K562 (cell line): ENCODE measurements at regions not wholly inside any gene's neighbourhood (a gene's known extent, or its start where the extent isn't known, plus 50 kb on each side); places are given as distances from the start of the nearest gene placed in this dataset.

Source experiments
- ATAC-seq: fragments of 200-7000 bp; cut with Tn5 transposase; 3 replicates; pipeline ENCODE4 v1.9.1; 2020; ENCODE audit warnings: moderate library complexity
- BruUV-seq: library from RNA; stranded (reverse); fragments of 400-500 nt; replicated peaks from 2 replicates; lab custom pipeline; 2021; lab: Mats Ljungman, UMichigan
- CTCF ChIA-PET: fragments of 300-600 bp; formaldehyde crosslinking; extraction: SDS; loops from one replicate; lab custom pipeline; 2021; ENCODE audit warnings: low intra/inter-chr PET ratio; lab: Yijun Ruan, JAX
- POLR2A ChIA-PET: fragments of 300-600, 350-650 bp; sonication (Branson Sonifier 250); formaldehyde crosslinking; extraction: SDS; loops from one replicate; lab custom pipeline; 2021; ENCODE audit warnings: antibody characterized with exemption, inconsistent platforms; lab: Yijun Ruan, JAX
- DNase-seq, 4 experiments: peaks; one replicate each; pipeline versions ENCODE4 v3.0.0 to v3.0.0-alpha.2; 2011 to 2018; ENCODE audit warnings: low spot score in 3 of 4, mixed read lengths in 3 of 4; ENCODE audit errors: extremely low read depth in 1 of 4
- FAIRE-seq: peaks from 2 replicates; lab custom pipeline; 2011; peaks lifted over from hg19 to GRCh38; lab: Jason Lieb, UNC
- H2AFZ ChIP-seq: 2 replicates; pipeline ENCODE4 v1.6.0; 2011; ENCODE audit warnings: low read depth, low read length, control low read depth, inconsistent platforms
- H3K27ac ChIP-seq: fragments of 200-600 bp; 3 replicates; pipeline ENCODE4 v1.8.0; 2011; ENCODE audit warnings: low read depth, mild to moderate bottlenecking, control low read depth, inconsistent platforms, low read length, moderate library complexity, mixed read lengths; ENCODE audit errors: extremely low read depth
- H3K27me3 ChIP-seq, 2 experiments: fragments of 300-600 bp in 1 of 2; 2 replicates in 1 of 2; 3 replicates in 1 of 2; pipeline versions ENCODE4 v1.6.0 to v1.8.0; 2011; ENCODE audit warnings: inconsistent platforms in 2 of 2, low read length in 2 of 2, mild to moderate bottlenecking in 1 of 2, mixed read lengths in 1 of 2, moderate library complexity in 1 of 2; ENCODE audit not compliant: control insufficient read depth in 2 of 2, insufficient read depth in 2 of 2
- H3K36me3 ChIP-seq: fragments of 300-600 bp; 3 replicates; pipeline ENCODE4 v1.8.0; 2011; ENCODE audit warnings: mild to moderate bottlenecking, low read length, inconsistent platforms; ENCODE audit not compliant: control insufficient read depth, insufficient read depth
- H3K4me1 ChIP-seq, 2 experiments: fragments of 200-600 bp in 1 of 2; replicated peaks in 1 of 2; 2 replicates in 1 of 2; 3 replicates in 1 of 2; pipeline versions ENCODE4 v1.5.1 to v1.8.0; 2011; ENCODE audit warnings: inconsistent platforms in 2 of 2, low read length in 2 of 2, mild to moderate bottlenecking in 1 of 2, mixed read lengths in 1 of 2, moderate library complexity in 1 of 2; ENCODE audit not compliant: control insufficient read depth in 2 of 2, insufficient read depth in 2 of 2
- H3K4me2 ChIP-seq: 2 replicates; pipeline ENCODE4 v1.6.1; 2011; ENCODE audit warnings: low read length, control low read depth, inconsistent platforms, mixed read lengths; ENCODE audit not compliant: insufficient read depth
- H3K4me3 ChIP-seq: fragments of 200-600 bp; sonication (generic), shearing (Covaris generic); 2 replicates; pipeline ENCODE4 v1.5.1; 2016; ENCODE audit warnings: control low read depth, inconsistent platforms
- H3K79me2 ChIP-seq: fragments of 200-600 bp; 3 replicates; pipeline ENCODE4 v1.8.0; 2011; ENCODE audit warnings: low read length, inconsistent platforms; ENCODE audit not compliant: control insufficient read depth, insufficient read depth
- H3K9ac ChIP-seq, 2 experiments: 2 replicates each; pipeline versions ENCODE4 v1.6.0 to v1.6.1; 2011; ENCODE audit warnings: low read depth in 2 of 2, low read length in 2 of 2, control low read depth in 1 of 2, inconsistent platforms in 1 of 2, mild to moderate bottlenecking in 1 of 2, mixed read lengths in 1 of 2; ENCODE audit not compliant: insufficient read depth in 1 of 2
- H3K9me1 ChIP-seq: one replicate; pipeline ENCODE4 v1.6.0; 2011; ENCODE audit warnings: inconsistent platforms, mild to moderate bottlenecking, low read length, moderate library complexity; ENCODE audit not compliant: control insufficient read depth, insufficient read depth
- H3K9me3 ChIP-seq: replicated peaks from 2 replicates; pipeline ENCODE4 v1.5.1; 2011; ENCODE audit warnings: low read depth, low read length, inconsistent platforms; ENCODE audit not compliant: control insufficient read depth, insufficient read depth
- H4K20me1 ChIP-seq: replicated peaks from 2 replicates; pipeline ENCODE4 v1.6.1; 2011; ENCODE audit warnings: low read length, inconsistent platforms, mixed read lengths; ENCODE audit not compliant: control insufficient read depth, insufficient read depth
- BACH1 ChIP-seq: fragments of 200-800 bp; sonication (Bioruptor generic); IDR thresholded peaks from 2 replicates; pipeline ENCODE4 v1.6.1; 2016; ENCODE audit warnings: missing genetic modification characterization, missing compliant biosample characterization
- CBFA2T3 ChIP-seq: fragments of 450-650 bp; IDR thresholded peaks from 2 replicates; pipeline ENCODE4 v1.6.1; 2017
- KLF1 ChIP-seq: fragments of 450-650 bp; IDR thresholded peaks from 2 replicates; pipeline ENCODE4 v1.6.1; 2016; ENCODE audit warnings: missing genetic modification characterization, missing compliant biosample characterization
- PML ChIP-seq: IDR thresholded peaks from 2 replicates; pipeline ENCODE4 v1.6.1; 2012; ENCODE audit warnings: low read length, inconsistent platforms
- POLR2A ChIP-seq: fragments of 450-650 bp; conservative IDR thresholded peaks from 2 replicates; pipeline ENCODE4 v1.6.1; 2016
- RBM34 ChIP-seq: fragments of 200-400 bp; formaldehyde crosslinking; IDR thresholded peaks from 2 replicates; pipeline ENCODE4 v1.6.1; 2018; ENCODE audit warnings: low read length, borderline replicate concordance; ENCODE audit not compliant: insufficient read depth
- SREBF1 ChIP-seq: fragments of 150-350 bp; IDR thresholded peaks from 2 replicates; pipeline ENCODE4 v1.6.1; 2014; ENCODE audit warnings: antibody characterized with exemption, low read depth, low read length, borderline replicate concordance
- TGIF2 ChIP-seq: sonication (generic); formaldehyde crosslinking; IDR thresholded peaks from 2 replicates; pipeline ENCODE4 v1.8.1; 2022; ENCODE audit warnings: mild to moderate bottlenecking, missing genetic modification reagents, moderate library complexity
- ZNF561 ChIP-seq: fragments of 450-650 bp; formaldehyde crosslinking; conservative IDR thresholded peaks from 2 replicates; pipeline ENCODE4 v1.4.0; 2020; ENCODE audit warnings: mild to moderate bottlenecking, moderate library complexity
- ZNF644 ChIP-seq: fragments of 200-800 bp; sonication (Bioruptor generic); IDR thresholded peaks from 2 replicates; pipeline ENCODE4 v1.6.1; 2016; ENCODE audit warnings: low read depth, missing genetic modification characterization, missing compliant biosample characterization
- ZNF699 ChIP-seq: fragments of 250-450 bp; sonication (Bioruptor Pico); IDR thresholded peaks from 2 replicates; pipeline ENCODE4 v1.8.0; 2021; ENCODE audit warnings: mild to moderate bottlenecking, moderate library complexity; ENCODE audit not compliant: insufficient replicate concordance
- WGBS: fragments of 100-300 bp; shearing (Covaris generic); methylation state at CpG from one replicate; pipeline ENCODE4 v1.1.6; 2016; ENCODE audit warnings: low coverage, mixed read lengths; ENCODE audit not compliant: insufficient coverage; ENCODE audit errors: missing lambda C conversion rate; 5-methylcytosine and 5-hydroxymethylcytosine counted together
- in situ Hi-C: fragments of 300-500 bp; cut with MboI; formaldehyde crosslinking; loops from 4 replicates; pipeline ENCODE4 v1.15.0; 2018; ENCODE audit warnings: inconsistent platforms, mixed read lengths
- intact Hi-C: fragments of 100-400 bp; cut with micrococcal nuclease; formaldehyde crosslinking; loops from 2 replicates; pipeline ENCODE4 v1.14.2; 2022
- TF ChIP-seq, protein P1 (sequence below): fragments of 250-450 bp; sonication (Bioruptor Pico); IDR thresholded peaks from 2 replicates; pipeline ENCODE4 v1.4.0; 2020; ENCODE audit warnings: mild to moderate bottlenecking, moderate library complexity
- TF ChIP-seq, protein P2 (sequence below): fragments of 450-650 bp; IDR thresholded peaks from 2 replicates; pipeline ENCODE4 v1.7.1; 2018; ENCODE audit warnings: mild to moderate bottlenecking, low read depth; ENCODE audit not compliant: partially characterized antibody
- TF ChIP-seq, protein P3 (sequence below): fragments of 250-450 bp; sonication (Bioruptor Pico); IDR thresholded peaks from 2 replicates; pipeline ENCODE4 v1.9.0; 2021; ENCODE audit warnings: mild to moderate bottlenecking

DNA sequence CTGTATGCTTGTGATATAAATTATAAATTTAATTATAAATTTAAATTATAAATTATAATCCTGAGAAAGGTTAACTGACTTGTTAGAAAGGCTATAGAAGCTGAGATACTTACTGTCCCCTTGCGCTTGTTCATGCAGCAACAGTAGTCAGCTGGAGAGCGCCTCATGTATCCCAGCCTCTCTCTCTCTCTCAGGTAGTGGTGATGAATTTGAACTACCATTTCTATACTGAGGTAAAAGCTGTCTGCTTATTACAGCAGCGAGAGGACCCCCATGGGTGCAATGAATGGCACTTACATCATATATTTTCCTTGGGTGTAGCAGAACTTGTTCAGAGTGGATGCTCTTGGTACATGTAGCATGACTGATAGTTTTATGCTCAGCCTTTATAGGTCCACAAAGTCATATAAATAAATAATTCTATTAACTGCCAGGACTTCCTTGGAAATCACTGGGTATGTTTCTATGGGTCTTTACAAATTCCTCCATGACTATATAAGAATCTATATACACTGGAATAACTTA is 1308.7 kb downstream of the REEP3 start:
- H3K4me2 ChIP-seq = no peak overlapping the region
- H4K20me1 ChIP-seq = no peaks in the 10 kb centered on the region
- CTCF ChIA-PET = no interaction called here
- no peaks in the 10 kb centered on the region for H3K4me1 ChIP-seq
- 5% methylated on average over 3 of the region's 3 CpGs for WGBS
- no peaks in the 10 kb centered on the region for H3K27me3 ChIP-seq
- intact Hi-C loops = no loop called here
- no peak overlapping the region for H2AFZ ChIP-seq
- POLR2A ChIA-PET = no interaction called here
- TF ChIP-seq TGIF2 (CRISPR knock-in tag) = no peak
- TF ChIP-seq KLF1 (tag) = no peak
- no peak for TF ChIP-seq ZNF561 (CRISPR knock-in tag)
- no peak for TF ChIP-seq PML
- no peak for TF ChIP-seq ZNF699 (CRISPR knock-in tag)
- no peak for TF ChIP-seq SREBF1
- TF ChIP-seq POLR2A = no peak
- H3K27ac ChIP-seq = no peak overlapping the region
- FAIRE-seq (no peak), ATAC-seq (no peak), DNase-seq (no peak)
- H3K9me3 ChIP-seq = no peaks in the 10 kb centered on the region
- H3K36me3 ChIP-seq = no peaks in the 10 kb centered on the region
- no peak overlapping the region for H3K4me3 ChIP-seq
- no peak overlapping the region for H3K9ac ChIP-seq
- no TSS peak for BruUV-seq
- no peaks in the 10 kb centered on the region for H3K79me2 ChIP-seq
- H3K9me1 ChIP-seq = no peaks in the 10 kb centered on the region
- in situ Hi-C loops = no loop called here

DNA sequence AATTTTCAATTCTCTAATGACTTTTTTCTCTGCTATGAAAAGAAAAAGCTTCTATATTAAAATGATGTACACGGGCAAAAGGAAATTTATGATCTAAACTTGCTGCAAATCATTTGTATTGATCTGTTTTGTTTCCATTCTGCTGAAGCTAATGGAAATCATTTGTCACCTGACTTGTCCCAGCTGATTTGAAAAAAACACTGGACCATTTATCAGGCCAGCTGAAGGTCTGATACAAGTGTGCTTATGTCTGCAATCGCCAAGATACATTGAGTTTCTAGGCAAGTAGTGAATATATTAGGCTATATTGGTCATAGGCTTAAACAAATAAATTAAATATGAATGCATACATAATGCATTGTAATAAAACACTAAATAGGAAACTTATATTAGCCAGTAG is 1309.7 kb downstream of the REEP3 start:
- no peaks in the 10 kb centered on the region for H3K27me3 ChIP-seq
- POLR2A ChIA-PET = no interaction called here
- FAIRE-seq (no peak), ATAC-seq (no peak), DNase-seq (no peak)
- in situ Hi-C loops = no loop called here
- CTCF ChIA-PET = no interaction called here
- no peaks in the 10 kb centered on the region for H3K79me2 ChIP-seq
- no peak overlapping the region for H2AFZ ChIP-seq
- H3K9ac ChIP-seq = no peak overlapping the region
- H3K4me1 ChIP-seq = no peaks in the 10 kb centered on the region
- no peaks in the 10 kb centered on the region for H3K9me1 ChIP-seq
- no peaks in the 10 kb centered on the region for H3K9me3 ChIP-seq
- intact Hi-C loops = no loop called here
- H3K4me3 ChIP-seq = no peak overlapping the region
- H4K20me1 ChIP-seq = no peaks in the 10 kb centered on the region
- no peak overlapping the region for H3K27ac ChIP-seq
- H3K4me2 ChIP-seq = no peak overlapping the region
- no peaks in the 10 kb centered on the region for H3K36me3 ChIP-seq
- no TSS peak for BruUV-seq
- 2% methylated on average over 2 of the region's 2 CpGs for WGBS
- TF ChIP-seq, protein P1, sequence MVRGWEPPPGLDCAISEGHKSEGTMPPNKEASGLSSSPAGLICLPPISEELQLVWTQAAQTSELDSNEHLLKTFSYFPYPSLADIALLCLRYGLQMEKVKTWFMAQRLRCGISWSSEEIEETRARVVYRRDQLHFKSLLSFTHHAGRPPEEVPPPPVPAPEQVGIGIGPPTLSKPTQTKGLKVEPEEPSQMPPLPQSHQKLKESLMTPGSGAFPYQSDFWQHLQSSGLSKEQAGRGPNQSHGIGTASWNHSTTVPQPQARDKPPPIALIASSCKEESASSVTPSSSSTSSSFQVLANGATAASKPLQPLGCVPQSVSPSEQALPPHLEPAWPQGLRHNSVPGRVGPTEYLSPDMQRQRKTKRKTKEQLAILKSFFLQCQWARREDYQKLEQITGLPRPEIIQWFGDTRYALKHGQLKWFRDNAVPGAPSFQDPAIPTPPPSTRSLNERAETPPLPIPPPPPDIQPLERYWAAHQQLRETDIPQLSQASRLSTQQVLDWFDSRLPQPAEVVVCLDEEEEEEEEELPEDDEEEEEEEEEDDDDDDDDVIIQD (CRISPR knock-in tag) = no peak
- TF ChIP-seq BACH1 (tag) = no peak
- TF ChIP-seq RBM34 = no peak
- no peak for TF ChIP-seq ZNF644 (tag)
- TF ChIP-seq, protein P2, sequence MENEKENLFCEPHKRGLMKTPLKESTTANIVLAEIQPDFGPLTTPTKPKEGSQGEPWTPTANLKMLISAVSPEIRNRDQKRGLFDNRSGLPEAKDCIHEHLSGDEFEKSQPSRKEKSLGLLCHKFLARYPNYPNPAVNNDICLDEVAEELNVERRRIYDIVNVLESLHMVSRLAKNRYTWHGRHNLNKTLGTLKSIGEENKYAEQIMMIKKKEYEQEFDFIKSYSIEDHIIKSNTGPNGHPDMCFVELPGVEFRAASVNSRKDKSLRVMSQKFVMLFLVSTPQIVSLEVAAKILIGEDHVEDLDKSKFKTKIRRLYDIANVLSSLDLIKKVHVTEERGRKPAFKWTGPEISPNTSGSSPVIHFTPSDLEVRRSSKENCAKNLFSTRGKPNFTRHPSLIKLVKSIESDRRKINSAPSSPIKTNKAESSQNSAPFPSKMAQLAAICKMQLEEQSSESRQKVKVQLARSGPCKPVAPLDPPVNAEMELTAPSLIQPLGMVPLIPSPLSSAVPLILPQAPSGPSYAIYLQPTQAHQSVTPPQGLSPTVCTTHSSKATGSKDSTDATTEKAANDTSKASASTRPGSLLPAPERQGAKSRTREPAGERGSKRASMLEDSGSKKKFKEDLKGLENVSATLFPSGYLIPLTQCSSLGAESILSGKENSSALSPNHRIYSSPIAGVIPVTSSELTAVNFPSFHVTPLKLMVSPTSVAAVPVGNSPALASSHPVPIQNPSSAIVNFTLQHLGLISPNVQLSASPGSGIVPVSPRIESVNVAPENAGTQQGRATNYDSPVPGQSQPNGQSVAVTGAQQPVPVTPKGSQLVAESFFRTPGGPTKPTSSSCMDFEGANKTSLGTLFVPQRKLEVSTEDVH = no peak
- TF ChIP-seq CBFA2T3 = no peak
- TF ChIP-seq, protein P3, sequence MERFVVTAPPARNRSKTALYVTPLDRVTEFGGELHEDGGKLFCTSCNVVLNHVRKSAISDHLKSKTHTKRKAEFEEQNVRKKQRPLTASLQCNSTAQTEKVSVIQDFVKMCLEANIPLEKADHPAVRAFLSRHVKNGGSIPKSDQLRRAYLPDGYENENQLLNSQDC (CRISPR knock-in tag) = no peak
